IMR-90 (cell line): ENCODE measurements at regions not wholly inside any gene's neighbourhood (a gene's known extent, or its start where the extent isn't known, plus 50 kb on each side); places are given as distances from the start of the nearest gene placed in this dataset.

Experiments used
- BHLHE40 ChIP-seq: fragments of 150-350 bp; IDR thresholded peaks from 2 replicates; pipeline ENCODE4 v1.6.1; 2016; ENCODE audit warnings: mild to moderate bottlenecking, low read depth, low read length
- CEBPB ChIP-seq: IDR thresholded peaks from 2 replicates; pipeline ENCODE4 v1.6.1; 2012; ENCODE audit warnings: low read depth, low read length, improper control_type of control experiment
- CHD1 ChIP-seq: IDR thresholded peaks from 2 replicates; pipeline ENCODE4 v1.6.1; 2012; ENCODE audit warnings: low read depth, low read length, improper control_type of control experiment
- CTCF ChIP-seq: conservative IDR thresholded peaks from 2 replicates; pipeline ENCODE4 v1.5.1; 2012; ENCODE audit warnings: mild to moderate bottlenecking, low read depth, low read length, improper control_type of control experiment
- MAFK ChIP-seq: IDR thresholded peaks from 2 replicates; pipeline ENCODE4 v1.6.1; 2012; ENCODE audit warnings: low read depth, low read length, improper control_type of control experiment
- MAZ ChIP-seq: IDR thresholded peaks from 2 replicates; pipeline ENCODE4 v1.6.1; 2012; ENCODE audit warnings: low read depth, mild to moderate bottlenecking, low read length, improper control_type of control experiment, moderate library complexity, borderline replicate concordance
- MXI1 ChIP-seq: IDR thresholded peaks from 2 replicates; pipeline ENCODE4 v1.6.1; 2012; ENCODE audit warnings: low read depth, mild to moderate bottlenecking, low read length, moderate library complexity, borderline replicate concordance
- POLR2A ChIP-seq: IDR thresholded peaks from 2 replicates; pipeline ENCODE4 v1.6.1; 2012; ENCODE audit warnings: mild to moderate bottlenecking, low read depth, low read length
- RAD21 ChIP-seq: IDR thresholded peaks from 2 replicates; pipeline ENCODE4 v1.6.1; 2012; ENCODE audit warnings: low read length, improper control_type of control experiment
- RCOR1 ChIP-seq: IDR thresholded peaks from 2 replicates; pipeline ENCODE4 v1.6.1; 2012; ENCODE audit warnings: mild to moderate bottlenecking, low read length, improper control_type of control experiment; ENCODE audit not compliant: insufficient replicate concordance
- RFX5 ChIP-seq: IDR thresholded peaks from 2 replicates; pipeline ENCODE4 v1.8.0; 2012; ENCODE audit warnings: low read depth, mild to moderate bottlenecking, low read length, moderate library complexity
- SMC3 ChIP-seq: fragments of 150-350 bp; IDR thresholded peaks from 2 replicates; pipeline ENCODE4 v1.6.1; 2016; ENCODE audit warnings: low read depth, mild to moderate bottlenecking, antibody characterized with exemption, low read length, moderate library complexity
- USF2 ChIP-seq: fragments of 150-350 bp; IDR thresholded peaks from 2 replicates; pipeline ENCODE4 v1.6.1; 2017; ENCODE audit warnings: mild to moderate bottlenecking, antibody characterized with exemption, low read length, low read depth

GRCh38 chr6:54775576-54775975 lies 71.0 kb upstream of the FAM83B start:
- TF ChIP-seq CTCF (no peak), POLR2A (no peak), MAZ (no peak), CEBPB (no peak), RAD21 (no peak), RCOR1 (no peak), MAFK (no peak), USF2 (no peak), CHD1 (no peak), RFX5 (no peak), SMC3 (no peak), MXI1 (no peak), BHLHE40 (no peak)
